Activated CD8-positive, alpha-beta memory T cell treated with anti-CD3 and anti-CD28 coated beads, Interleukin-2, amount 50 U/mL, for 1 hour (primary cell): ENCODE measurements at regions not wholly inside any gene's neighbourhood (a gene's known extent, or its start where the extent isn't known, plus 50 kb on each side); places are given as distances from the start of the nearest gene placed in this dataset.
"Not testable (repeated sequence)": the region's sequence is repeated elsewhere in the genome, so short reads cannot be mapped to it uniquely, and the experiment has no call there.

Experiments used
- DNase-seq: peaks from one replicate; pipeline ENCODE4 v3.0.0-alpha.2; 2020; ENCODE audit errors: extremely low read depth

GRCh38 chr7:65800890-65801341, 72.0 kb upstream of the VKORC1L1 start:
- no peak for DNase-seq

GRCh38 chr7:65804887-65805286, 68.0 kb upstream of the VKORC1L1 start:
- DNase-seq: no peak

- DNase-seq: not testable (repeated sequence)
Measured at GRCh38 chr7:65807067-65807466, 65.8 kb upstream of the VKORC1L1 start.

- no peak for DNase-seq
Measured at GRCh38 chr7:65809259-65809981, 63.5 kb upstream of the VKORC1L1 start.

GRCh38 chr7:65809982-65810288, 62.9 kb upstream of the VKORC1L1 start:
- DNase-seq: no peak

GRCh38 chr7:65812281-65812680, 60.6 kb upstream of the VKORC1L1 start:
- DNase-seq: no peak

GRCh38 chr7:65814556-65815167, 58.2 kb upstream of the VKORC1L1 start:
- DNase-seq: not testable (repeated sequence)

GRCh38 chr7:65820287-65820950, 52.5 kb upstream of the VKORC1L1 start:
- DNase-seq: no peak
